ENCODE measurements at regions not wholly inside any gene's neighbourhood (a gene's known extent, or its start where the extent isn't known, plus 50 kb on each side); places are given as distances from the start of the nearest gene placed in this dataset.
"Not testable (repeated sequence)": the region's sequence is repeated elsewhere in the genome, so short reads cannot be mapped to it uniquely, and the experiment has no call there.

DNA sequence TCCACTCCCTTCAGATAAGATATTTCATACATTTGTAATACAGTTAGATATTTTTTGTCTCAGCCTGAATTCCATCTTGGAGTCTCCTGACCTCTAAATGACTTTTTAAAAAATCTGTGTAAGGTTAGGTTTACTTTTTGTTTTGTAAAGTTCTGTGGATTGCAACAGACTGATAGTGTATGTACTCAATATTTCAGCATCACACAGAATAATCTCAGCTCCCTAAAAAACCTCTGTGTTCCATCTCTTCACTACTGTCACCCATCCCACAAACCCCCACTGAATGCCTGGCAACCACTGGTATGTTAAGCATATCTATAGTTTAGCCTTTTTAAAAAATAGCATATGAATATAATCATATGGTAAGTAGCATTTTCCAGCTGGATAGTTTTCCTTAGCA, 951.1 kb upstream of the ADAMTS5 start:
- not testable (repeated sequence) for DNase-seq

DNA sequence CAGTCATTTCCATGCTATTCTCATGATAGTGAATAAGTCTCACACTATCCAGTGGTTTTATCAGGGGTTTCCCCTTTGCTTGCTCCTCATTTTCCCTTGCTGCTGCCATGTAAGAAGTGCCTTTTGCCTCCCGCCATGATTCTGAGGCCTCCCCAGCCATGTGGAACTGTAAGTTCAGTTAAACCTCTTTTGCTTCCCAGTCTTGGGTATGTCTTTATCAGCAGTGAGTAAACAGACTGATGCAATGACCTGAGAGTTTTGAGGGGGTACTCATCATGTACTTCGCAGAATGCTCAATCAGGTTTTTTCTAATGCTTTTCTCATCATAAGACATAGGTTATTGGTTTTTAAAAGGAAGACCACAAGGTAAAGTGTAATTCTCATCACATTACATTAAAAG, 949.4 kb upstream of the ADAMTS5 start:
- DNase-seq: not testable (repeated sequence)

DNA sequence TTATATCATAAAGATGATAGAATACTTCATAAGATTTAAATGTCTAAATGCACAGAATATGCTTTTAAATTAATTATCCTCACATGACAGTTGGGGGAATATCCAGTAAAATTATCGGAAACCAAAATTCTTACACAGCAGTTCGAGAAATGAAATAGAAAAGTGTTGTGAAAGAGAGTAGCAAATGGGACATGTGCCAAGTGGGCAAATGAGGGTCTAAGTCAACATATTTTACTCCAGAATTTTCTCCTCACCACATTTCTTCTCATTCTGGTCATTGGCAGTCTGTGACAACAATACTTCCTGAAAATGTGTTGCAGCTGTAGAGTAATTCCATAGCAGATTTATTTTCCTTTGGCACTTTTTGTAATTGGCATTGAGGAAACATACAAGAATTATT, 945.2 kb upstream of the ADAMTS5 start:
- DNase-seq: not testable (repeated sequence)

DNA sequence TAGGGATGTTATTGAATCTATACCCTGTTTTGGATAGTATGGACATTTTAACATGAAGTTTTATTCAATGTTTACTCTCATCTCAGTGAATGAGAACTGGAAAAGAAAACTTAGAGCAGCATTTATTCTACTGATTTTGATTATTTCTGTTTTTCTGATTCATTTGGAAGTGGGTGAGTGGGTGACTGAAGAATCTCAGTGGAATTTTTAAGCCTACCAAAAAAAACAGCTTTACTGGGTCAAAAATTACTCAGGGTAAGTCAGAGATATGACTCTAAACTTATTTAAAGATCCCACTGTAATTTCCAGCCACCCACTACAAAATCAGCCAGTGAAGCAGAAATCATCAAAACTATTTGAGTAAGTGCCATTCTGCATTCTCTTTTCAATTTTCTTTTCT, 942.6 kb upstream of the ADAMTS5 start:
- DNase-seq: not testable (repeated sequence)

DNA sequence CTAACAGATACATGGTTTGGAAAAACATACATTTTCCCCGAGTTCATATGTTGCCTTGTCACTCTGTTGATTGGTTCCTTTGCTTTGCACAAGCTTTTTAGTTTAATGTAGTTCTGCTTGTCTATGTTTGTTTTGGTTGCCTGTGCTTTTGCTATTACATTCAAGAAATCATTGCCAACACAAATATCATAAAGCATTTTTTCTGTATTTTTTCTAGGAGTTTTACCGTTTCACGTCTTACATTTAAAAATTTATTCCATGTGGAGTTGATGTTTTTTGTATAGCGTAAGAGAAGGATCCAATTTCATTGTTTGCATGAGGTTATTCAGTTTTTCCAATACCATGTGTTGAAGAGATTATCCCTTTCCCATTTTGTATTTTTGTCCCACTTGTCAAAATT, 941.9 kb upstream of the ADAMTS5 start:
- not testable (repeated sequence) for DNase-seq

DNA sequence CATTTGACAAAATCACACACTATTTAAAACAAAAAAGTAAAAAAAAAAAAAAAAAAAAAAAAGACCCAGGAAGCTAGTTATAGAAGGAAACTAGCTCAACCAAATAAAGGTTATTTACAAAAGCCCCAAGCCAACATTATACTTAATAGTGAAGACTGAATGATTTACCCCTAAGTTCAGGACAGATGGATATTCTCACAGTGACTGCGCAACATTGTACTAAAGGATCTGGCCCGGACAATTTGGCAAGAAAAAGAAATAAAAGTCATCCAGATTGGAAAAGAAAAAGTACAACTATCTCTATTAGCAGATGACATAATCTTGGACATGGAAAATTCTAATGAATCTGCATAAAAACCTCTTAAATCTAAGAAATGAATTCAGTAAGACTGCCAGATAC, 936.0 kb upstream of the ADAMTS5 start:
- not testable (repeated sequence) for DNase-seq

- DNase-seq: not testable (repeated sequence)
These were observed 926.7 kb upstream of the ADAMTS5 start for GRCh38 chr21:27893619-27894018.

DNA sequence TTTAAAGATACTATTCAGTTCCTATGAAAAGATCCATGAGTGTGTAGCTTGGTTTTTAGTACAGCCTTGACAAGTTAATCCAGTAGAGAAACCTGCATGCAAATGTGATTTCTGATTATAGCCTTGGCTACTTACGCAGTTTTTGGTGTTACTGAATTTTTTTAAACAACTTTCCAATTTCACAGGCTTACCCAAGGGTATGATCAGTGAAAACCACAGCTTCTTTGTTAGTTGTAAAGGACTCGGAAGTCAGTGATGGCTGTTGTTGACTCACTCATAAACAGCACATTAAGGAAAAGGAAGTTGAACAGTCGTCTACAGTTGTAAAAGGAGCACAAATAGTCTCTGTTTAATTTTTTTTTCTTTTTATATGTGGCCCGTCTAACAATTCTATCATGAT, 924.6 kb upstream of the ADAMTS5 start:
- not testable (repeated sequence) for DNase-seq

GRCh38 chr21:27887808-27888455, 921.0 kb upstream of the ADAMTS5 start:
- DNase-seq: not testable (repeated sequence)

- no peak for DNase-seq
These were observed 918.4 kb upstream of the ADAMTS5 start for GRCh38 chr21:27885296-27885711.

DNA sequence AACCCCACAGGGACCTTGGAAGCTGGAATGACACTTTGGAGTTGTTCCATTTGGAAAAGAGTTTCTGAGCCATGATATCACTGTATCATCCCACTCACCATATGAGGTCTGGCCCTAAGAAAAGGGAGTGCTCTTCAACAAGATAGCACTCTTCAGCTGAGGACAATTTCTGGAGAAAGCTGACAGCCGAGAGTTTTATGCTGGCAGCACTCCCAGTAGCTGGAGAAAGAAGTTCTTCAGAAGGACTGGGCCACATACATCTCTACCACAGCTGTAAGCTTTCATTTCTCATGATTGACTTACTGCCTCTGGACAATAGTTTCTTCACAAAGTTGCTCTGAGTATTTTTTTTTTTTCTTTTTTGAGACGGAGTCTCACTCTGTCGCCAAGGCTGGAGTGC, 914.4 kb upstream of the ADAMTS5 start:
- not testable (repeated sequence) for DNase-seq

DNA sequence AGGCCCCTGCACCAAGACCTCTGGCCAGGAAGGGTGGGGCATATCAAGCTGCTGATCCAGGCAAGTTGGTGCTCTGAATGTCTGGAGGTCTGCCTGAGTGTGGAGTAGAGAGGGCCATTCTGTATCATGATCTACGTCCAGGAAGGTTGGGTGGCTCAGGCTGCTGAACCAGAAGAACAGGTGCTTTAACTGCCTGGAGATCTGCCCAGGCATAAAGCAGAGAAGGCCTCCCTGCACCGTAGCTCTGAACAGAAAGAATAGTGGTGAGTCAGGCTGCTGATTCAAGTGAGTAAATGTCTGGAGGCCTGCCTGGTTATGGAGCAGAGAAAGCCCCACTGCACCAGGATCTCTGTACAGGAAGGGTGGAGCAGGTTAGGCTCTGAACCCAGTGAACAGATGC, 905.5 kb upstream of the ADAMTS5 start:
- not testable (repeated sequence) for DNase-seq

- not testable (repeated sequence) for DNase-seq
These were observed 903.9 kb upstream of the ADAMTS5 start for GRCh38 chr21:27870755-27871154.

DNA sequence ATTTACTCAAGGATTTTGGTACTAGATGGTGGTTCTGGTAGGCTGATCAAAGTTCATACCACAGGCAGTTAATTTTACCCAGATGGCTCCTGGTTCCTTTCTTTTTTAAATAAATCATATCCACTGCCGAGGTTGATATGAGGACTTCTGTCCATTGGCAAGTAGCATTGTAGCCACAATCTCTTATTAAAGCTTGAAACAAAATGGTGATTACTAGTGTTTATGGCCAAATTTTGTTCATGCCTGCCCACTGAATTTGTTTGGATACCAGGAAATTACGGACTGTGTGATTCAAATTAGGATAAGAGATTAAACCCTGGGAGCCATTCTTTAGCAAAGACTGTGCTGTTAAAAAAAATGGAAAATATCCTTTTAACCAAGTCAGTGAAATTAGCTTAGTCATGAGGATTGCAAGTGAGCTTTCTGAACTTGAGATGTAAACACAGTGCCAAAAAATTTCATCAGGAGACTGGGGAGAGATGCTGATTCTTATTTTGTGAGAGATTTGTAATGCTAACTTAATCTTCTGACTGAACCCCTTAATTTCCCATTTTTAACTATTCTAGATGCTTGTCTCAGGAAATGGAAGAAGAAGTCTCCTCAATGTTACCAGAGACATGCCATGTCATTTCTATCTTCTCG, 893.5 kb upstream of the ADAMTS5 start:
- not testable (repeated sequence) for DNase-seq

- not testable (repeated sequence) for DNase-seq
These were observed 891.4 kb upstream of the ADAMTS5 start for GRCh38 chr21:27858053-27858825.

- not testable (repeated sequence) for DNase-seq
These were observed 890.1 kb upstream of the ADAMTS5 start for GRCh38 chr21:27856988-27857387.

GRCh38 chr21:27841084-27841672, 874.3 kb upstream of the ADAMTS5 start:
- no peak for DNase-seq

- DNase-seq: no peak
These were observed 873.4 kb upstream of the ADAMTS5 start for GRCh38 chr21:27840262-27840661.

DNA sequence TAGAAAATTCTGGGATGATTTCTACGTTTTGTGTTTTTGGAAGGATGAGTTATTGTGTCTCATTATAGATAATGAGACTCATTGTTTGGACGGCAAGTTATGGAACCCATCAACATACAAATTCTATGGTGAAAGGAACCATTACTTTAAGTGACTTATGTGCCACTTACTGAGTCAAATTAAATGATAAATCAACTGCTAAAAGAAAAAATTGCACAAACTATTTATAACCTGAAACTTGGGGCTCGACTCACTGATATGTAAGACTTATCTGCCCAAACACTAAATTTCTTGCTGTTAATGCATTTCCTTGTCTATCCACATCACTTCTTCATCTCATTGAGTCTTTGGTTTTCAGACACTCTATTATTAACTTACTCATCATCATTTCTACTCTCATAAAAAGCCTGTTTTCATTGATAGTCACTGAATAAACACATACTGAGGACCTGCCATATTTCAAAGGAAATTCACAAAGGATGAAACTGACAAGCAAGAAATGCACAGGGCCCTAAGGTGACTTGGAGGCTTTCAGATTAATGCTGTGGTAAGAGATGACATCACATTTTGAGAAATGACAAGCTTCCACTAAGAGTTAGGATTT, 872.7 kb upstream of the ADAMTS5 start:
- no peak for DNase-seq

- no peak for DNase-seq
These were observed 871.7 kb upstream of the ADAMTS5 start for GRCh38 chr21:27838573-27838972.

GRCh38 chr21:27837936-27838335, 871.0 kb upstream of the ADAMTS5 start:
- no peak for DNase-seq

DNA sequence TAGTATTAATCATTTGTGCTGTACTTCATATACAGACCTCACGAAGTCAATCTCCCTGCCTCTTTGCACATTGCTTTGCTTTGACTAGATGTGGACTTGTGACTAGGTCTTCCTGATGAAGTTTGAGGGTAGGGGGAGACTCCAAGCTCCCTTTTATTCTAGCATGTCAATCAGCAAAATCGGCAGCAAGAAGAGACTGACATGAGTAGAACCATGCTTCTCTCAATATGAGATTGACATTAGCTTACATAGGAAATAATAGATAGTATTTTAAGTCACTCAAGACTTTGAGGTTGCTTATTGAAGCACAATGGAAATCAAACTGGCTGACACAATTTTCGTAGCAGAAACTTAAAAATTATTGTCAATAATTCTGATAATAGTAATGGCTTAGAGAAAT, 866.4 kb upstream of the ADAMTS5 start:
- DNase-seq: no peak
